GM18520 (cell line): ENCODE measurements at regions not wholly inside any gene's neighbourhood (a gene's known extent, or its start where the extent isn't known, plus 50 kb on each side); places are given as distances from the start of the nearest gene placed in this dataset.
A peak's percentile ranks its signal among the peaks of the same experiment; 100 is the strongest.
"Not testable (repeated sequence)": the region's sequence is repeated elsewhere in the genome, so short reads cannot be mapped to it uniquely, and the experiment has no call there.

Experiments used
- ATAC-seq: cut with Tn5 transposase; IDR thresholded peaks from one replicate; pipeline ENCODE4 v1.9.1; 2021; ENCODE audit not compliant: unreplicated experiment

- no peak for ATAC-seq
These were observed 183.5 kb upstream of the ANXA10 start for GRCh38 chr4:167908816-167909215.

GRCh38 chr4:167912535-167912934 lies 179.8 kb upstream of the ANXA10 start:
- ATAC-seq = not testable (repeated sequence)

DNA sequence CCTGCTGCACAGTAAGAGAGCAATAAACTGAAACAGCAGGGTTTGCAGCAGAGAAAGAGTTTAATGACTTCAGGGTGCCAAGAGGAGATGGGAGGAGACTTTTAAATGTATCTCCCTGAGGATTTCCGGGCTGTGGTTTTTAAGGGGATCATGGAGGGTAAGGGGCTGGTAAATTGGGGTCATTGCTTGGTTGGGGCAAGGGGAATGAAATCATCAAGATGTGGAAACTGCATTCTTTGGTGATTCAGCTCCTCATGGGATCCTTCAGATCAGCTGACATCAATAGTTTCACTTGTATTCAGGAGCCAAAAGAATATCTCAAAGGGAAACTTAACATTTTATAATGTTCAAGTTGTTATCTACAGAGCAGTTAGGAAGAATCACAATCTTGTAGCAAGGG lies 174.3 kb upstream of the ANXA10 start:
- no peak for ATAC-seq

DNA sequence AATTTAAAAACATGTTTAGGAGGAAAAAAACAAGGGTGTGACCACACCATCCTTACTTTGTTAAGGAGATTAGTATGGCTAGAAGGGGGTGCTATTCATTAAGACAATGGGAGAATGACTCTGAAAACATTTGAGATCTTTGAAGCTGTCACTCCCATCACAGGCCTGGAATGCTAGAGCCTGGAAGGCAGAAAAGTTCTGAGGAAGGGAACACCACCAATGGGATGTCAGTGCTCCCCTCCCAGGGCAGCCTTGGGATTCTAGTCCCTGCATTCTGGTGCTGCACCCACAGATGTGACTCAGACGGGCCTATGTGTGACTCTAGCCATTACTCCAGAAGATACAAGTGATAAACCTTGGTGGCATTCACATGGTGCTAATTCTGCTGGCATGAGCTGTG lies 162.2 kb upstream of the ANXA10 start:
- ATAC-seq = no peak

DNA sequence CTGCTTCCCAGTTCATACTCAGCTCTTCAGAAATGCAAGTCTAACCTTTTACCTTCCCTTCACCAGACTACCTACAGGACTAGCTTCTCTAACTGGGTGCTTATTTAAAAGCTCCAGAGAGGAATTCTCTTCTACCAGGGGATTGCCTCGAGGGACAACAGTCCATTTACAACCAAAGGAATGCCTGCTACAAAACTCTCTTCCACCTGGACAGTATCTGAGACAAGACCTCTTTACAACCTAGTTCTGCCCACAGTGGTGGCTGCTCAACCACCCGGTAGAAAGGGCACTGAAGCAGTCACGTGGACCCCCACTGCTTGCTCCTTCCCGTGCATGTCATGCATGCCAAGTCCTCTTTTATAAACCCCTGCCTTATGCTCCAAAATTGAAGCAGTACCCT lies 158.1 kb upstream of the ANXA10 start:
- no peak for ATAC-seq

GRCh38 chr4:167939863-167940616 lies 152.3 kb upstream of the ANXA10 start:
- no peak for ATAC-seq

DNA sequence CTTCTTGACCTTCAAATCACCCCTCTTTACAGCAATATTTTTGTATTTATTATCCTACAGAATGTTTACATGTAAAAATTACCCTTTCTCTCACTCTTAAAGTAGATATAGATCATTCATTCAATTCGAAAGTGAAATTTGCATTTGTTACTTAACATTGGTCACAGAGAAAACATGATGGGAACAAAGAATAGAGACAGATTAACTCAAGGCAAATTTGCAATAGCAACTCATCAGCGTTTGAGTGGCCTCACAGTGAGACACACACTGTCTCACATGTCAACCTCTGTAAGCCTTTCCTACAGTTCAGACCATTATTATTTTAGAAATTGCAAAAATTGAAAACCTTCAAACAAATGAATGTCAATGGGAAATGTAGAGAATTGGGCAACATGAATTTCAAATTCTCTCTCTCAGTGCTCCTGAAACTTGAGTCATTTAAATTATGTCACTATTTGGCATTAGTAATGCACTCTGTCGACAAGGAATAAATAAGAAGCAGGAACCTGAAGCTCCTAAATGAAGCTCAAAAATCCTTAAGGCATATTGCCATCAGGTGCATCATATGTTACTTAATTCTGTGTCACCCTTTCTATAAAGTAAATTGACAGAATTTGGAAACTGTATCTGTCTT lies 148.3 kb upstream of the ANXA10 start:
- ATAC-seq = peak; percentile 81

- no peak for ATAC-seq
These were observed 147.6 kb upstream of the ANXA10 start for GRCh38 chr4:167944721-167945120.

DNA sequence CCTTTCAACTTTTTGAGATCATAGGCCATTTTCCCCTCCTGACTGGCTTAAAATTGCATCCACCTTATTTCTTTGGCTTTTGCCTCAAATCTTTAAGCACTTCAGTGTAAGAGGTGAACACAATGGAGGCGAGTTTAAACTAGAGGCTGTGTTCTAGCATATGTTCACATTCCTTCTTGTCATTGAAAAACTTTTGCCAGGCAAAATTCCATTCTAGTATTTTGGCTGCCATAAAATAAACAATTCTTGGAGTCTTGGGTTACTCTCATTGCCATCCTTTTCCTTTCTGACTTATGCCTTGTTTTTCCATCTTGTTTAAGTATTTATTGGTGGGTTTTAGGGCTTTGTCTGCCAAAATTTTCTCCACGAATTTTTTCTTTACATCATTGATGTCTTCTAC lies 137.3 kb upstream of the ANXA10 start:
- ATAC-seq = no peak

DNA sequence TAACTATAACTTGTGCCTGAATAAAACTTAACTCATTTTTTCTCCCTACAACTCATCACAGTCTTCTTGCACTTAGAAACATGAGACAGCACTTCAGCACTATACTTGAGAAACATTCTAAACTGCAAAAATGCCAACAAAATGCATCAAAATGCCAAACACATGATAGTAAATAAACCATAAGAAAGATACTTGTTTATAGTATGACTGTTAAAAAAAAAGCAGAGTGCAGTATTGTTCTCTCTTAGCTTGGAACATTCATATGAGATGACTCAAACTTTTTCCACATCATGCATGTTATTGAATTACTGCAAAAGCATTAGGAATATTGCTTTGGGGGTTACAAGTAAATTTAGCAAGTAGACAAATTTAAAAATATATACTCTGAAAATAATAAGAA lies 135.7 kb upstream of the ANXA10 start:
- no peak for ATAC-seq

DNA sequence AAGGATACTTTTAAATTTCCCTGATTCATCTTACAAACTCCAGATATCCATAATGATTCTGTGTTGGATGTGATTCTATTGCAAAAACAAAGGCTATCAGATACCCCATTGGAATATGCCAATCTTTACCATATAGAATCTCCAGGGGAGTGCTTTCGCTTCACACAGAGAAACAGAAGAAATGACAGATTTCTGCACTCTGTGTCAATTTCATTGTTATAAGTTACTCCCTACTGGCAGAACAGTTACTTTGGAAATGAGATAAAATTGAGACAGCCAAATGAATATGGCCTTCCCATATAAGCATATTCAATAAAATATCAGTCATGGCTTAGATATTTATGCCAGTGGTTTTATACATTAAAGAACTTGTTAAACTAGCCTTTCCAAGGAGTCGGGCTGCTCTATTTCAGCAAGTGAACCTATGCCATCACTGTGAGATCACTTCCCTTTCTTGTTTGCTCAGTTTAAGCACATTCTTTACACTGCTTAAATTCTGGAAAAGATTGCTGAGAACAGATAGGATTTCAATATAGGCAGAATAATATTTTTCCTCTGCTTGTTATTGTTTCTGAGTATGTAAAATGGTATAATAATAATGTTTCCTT lies 127.5 kb upstream of the ANXA10 start:
- ATAC-seq = no peak

GRCh38 chr4:167966143-167966542 lies 126.2 kb upstream of the ANXA10 start:
- ATAC-seq = no peak

GRCh38 chr4:167973513-167973912 lies 118.8 kb upstream of the ANXA10 start:
- ATAC-seq = no peak

DNA sequence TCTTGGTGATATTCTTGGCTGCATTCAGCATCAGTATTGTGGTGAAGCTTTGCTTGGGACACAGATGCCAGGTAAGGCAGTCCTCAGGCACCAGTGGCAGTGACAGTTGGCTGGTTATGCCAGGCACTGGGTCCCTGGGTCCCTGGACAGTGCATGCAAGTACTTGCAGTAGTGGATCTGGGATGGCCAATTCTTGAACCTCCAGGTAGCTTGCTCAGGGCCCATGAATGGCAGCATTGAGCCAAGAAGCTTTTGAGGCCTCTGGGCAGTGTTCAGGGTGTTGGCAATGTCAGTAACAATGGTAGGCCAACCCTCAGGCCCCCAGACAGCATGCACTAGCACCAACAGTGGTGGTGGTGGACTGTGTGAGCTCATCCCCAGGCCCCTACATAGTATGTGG lies 106.8 kb upstream of the ANXA10 start:
- ATAC-seq = no peak

- ATAC-seq = no peak
These were observed 106.3 kb upstream of the ANXA10 start for GRCh38 chr4:167986044-167986443.

GRCh38 chr4:167987285-167987684 lies 105.1 kb upstream of the ANXA10 start:
- ATAC-seq = no peak

DNA sequence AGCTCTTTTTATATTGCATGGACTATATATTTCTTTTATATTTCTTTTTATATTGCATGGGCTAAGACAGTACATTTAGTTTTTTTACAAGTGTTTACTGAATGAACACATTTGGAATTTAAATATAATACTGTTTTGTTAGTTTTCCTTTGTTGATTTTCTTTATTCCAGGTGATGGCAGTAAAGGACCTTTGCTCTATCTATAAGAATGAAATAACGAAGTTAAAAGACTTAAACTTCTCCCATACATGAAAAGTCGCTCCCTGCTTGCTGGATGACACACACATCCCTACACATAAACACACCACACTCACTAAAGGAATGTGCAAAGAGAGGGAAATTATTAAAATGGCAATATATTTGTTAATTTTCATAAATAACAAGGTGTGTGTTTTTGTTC lies 102.5 kb upstream of the ANXA10 start:
- no peak for ATAC-seq

- ATAC-seq = not testable (repeated sequence)
These were observed 84.2 kb upstream of the ANXA10 start for GRCh38 chr4:168008112-168008511.

DNA sequence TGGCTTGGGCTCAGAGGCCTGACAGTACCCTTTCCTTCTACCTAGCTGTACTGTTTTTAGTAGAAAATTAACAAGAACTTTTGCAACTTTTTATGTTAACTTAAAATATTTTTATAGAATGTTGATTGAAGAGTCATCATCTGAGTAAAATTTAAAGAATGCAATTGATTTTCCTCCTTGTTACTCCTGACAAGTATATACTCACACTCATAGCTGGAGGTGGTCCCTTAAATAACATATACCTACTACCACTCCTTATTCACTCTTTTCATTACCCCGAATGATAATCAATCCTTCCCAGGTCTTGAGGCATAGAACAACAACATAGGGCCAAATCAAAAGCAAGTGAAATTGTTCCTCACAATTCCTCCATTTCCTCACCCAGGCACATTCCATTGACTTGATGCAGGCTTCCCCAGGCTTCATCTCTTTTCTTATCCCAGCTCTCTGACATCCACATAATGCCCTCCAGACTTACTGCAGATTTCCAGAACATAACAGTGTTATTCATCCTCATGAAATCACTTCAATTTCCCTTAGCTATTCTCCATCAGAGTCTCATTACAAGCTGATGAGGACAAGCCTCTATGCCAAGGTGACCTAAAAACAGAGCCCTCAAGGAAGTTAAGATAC lies 73.2 kb upstream of the ANXA10 start:
- ATAC-seq = no peak

GRCh38 chr4:168019921-168020320 lies 72.4 kb upstream of the ANXA10 start:
- ATAC-seq = no peak

GRCh38 chr4:168021666-168022065 lies 70.7 kb upstream of the ANXA10 start:
- no peak for ATAC-seq

DNA sequence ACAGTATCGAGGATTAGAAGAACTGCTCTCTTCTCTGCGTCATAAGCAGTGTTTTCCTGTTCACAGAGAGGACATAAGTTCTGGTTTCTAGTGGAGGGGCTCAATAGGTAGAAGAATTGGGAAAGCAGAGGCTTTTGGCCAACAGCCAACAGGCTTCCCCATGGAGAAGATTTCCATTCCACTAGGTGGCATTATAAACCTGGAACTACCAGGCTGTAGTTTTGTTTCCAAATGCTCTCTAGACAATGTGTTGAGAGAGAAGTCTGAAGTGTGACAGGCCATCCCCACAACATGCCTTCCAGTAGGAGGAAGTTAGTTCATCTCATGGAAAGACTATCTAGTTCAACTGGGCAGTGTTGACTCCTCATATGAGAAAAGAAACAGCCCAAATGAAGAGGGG lies 63.8 kb upstream of the ANXA10 start:
- no peak for ATAC-seq
